Loucy (cell line): ENCODE measurements at regions not wholly inside any gene's neighbourhood (a gene's known extent, or its start where the extent isn't known, plus 50 kb on each side); places are given as distances from the start of the nearest gene placed in this dataset.

Experiments
- EZH2phosphoT487 ChIP-seq: fragments of 200-600 bp; IDR thresholded peaks from 2 replicates; pipeline ENCODE4 v1.6.1; 2018; ENCODE audit warnings: antibody characterized with exemption, mild to moderate bottlenecking, moderate library complexity, borderline replicate concordance
- TF ChIP-seq, protein P1 (sequence below): fragments of 200-600 bp; sonication (generic); conservative IDR thresholded peaks from 2 replicates; pipeline ENCODE4 v1.5.1; 2014; ENCODE audit warnings: mild to moderate bottlenecking, antibody characterized with exemption, low read length

DNA sequence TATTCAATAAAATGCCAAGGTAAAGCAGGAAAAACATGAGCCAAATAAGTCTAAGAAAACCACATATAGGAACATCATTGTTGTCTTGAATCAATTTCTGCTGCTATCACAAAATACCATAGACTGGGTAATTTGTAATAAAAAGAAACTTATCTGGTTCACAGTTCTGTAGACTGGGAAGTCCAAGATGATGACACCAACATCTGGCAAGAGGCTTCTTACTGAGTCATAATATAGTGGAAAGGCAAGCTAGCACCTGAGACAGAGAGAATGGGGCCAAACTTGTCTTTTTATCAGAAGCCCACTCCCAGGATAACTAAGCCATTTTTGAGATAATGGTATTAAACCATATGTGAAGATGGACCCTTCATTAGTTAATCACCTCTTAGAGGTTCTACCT lies 975.9 kb downstream of the FLRT2 start:
- TF ChIP-seq EZH2phosphoT487 = no peak
- TF ChIP-seq, protein P1, sequence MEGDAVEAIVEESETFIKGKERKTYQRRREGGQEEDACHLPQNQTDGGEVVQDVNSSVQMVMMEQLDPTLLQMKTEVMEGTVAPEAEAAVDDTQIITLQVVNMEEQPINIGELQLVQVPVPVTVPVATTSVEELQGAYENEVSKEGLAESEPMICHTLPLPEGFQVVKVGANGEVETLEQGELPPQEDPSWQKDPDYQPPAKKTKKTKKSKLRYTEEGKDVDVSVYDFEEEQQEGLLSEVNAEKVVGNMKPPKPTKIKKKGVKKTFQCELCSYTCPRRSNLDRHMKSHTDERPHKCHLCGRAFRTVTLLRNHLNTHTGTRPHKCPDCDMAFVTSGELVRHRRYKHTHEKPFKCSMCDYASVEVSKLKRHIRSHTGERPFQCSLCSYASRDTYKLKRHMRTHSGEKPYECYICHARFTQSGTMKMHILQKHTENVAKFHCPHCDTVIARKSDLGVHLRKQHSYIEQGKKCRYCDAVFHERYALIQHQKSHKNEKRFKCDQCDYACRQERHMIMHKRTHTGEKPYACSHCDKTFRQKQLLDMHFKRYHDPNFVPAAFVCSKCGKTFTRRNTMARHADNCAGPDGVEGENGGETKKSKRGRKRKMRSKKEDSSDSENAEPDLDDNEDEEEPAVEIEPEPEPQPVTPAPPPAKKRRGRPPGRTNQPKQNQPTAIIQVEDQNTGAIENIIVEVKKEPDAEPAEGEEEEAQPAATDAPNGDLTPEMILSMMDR = no peak
